Testis (tissue), 2 donors: ENCODE measurements at regions not wholly inside any gene's neighbourhood (a gene's known extent, or its start where the extent isn't known, plus 50 kb on each side); places are given as distances from the start of the nearest gene placed in this dataset.
"Not testable (repeated sequence)": the region's sequence is repeated elsewhere in the genome, so short reads cannot be mapped to it uniquely, and the experiment has no call there.

ENCODE experiments used
- DNase-seq: peaks from one replicate; pipeline ENCODE4 v3.0.0-alpha.2; 2019
- H3K27ac ChIP-seq, 2 donors: fragments of 200-600 bp; sonication (generic); one replicate each; pipeline ENCODE4 v1.5.1; 2019
- H3K27me3 ChIP-seq: fragments of 200-600 bp; sonication (generic); one replicate; pipeline ENCODE4 v1.5.1; 2019
- H3K36me3 ChIP-seq: fragments of 200-600 bp; sonication (generic); one replicate; pipeline ENCODE4 v1.5.1; 2017; ENCODE audit warnings: low read depth; ENCODE audit errors: missing control alignments
- H3K4me1 ChIP-seq: fragments of 200-600 bp; sonication (generic); one replicate; pipeline ENCODE4 v1.5.1; 2019
- H3K4me3 ChIP-seq, 2 donors: fragments of 200-600 bp; sonication (generic); one replicate each; pipeline ENCODE4 v1.5.1; 2017 to 2019
- H3K9me3 ChIP-seq: fragments of 200-600 bp; sonication (generic); one replicate; pipeline ENCODE4 v1.5.1; 2017
- POLR2A ChIP-seq: fragments of 450-650 bp; IDR thresholded peaks from one replicate; pipeline ENCODE4 v1.6.1; 2017; ENCODE audit warnings: antibody characterized with exemption, mild to moderate bottlenecking, moderate library complexity
- WGBS, 2 donors: methylation state at CpG; one replicate each; pipeline ENCODE4 v1.1.5; 2018; 5-methylcytosine and 5-hydroxymethylcytosine counted together
- intact Hi-C: fragments of 100-400 bp; cut with DNase I; formaldehyde crosslinking; loops from one replicate; pipeline ENCODE4 v1.15.1; 2023; ENCODE audit warnings: low total_unique reads
- TF ChIP-seq, protein P1 (sequence below), 3 experiments: fragments of 450-650 bp in 2 of 3; fragments of 200-600 bp in 1 of 3; sonication (generic) in 1 of 3; IDR thresholded peaks; one replicate each; pipeline ENCODE4 v1.5.1; 2016 to 2019; ENCODE audit warnings: antibody characterized with exemption in 3 of 3, mild to moderate bottlenecking in 2 of 3, moderate library complexity in 1 of 3

DNA sequence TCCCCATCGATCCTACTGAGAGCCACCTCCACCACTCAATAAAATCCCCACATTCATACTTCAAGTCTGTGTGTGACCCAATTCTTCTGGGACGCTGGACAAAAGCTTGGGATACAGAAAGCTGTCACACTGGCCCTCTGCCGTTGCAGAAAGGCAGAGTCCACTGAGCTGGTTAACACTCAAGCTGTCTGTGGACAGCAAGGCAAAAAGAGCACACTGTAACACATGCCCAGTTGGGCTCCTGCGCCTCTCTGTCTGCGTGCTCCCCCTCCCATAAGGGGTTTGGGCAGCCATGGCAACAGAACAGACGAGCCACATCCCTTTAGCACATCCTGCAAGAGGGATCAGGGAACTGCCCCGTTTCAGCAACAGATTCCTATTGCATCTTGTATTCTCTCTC, 106.9 kb upstream of the RGPD4 start:
- DNase-seq = no peak
- Histone ChIP-seq H3K36me3 (no peaks in the 10 kb centered on the region), H3K4me3 (no peak overlapping the region), H3K4me1 (no peaks in the 10 kb centered on the region), H3K9me3 (no peaks in the 10 kb centered on the region), H3K27ac (no peak overlapping the region), H3K27me3 (no peaks in the 10 kb centered on the region)
- intact Hi-C loops = loop anchor here (5.0 kb wide), 1 partner anchor 837 kb away; no protein-coding TSS in a partner anchor
- TF ChIP-seq, protein P1, sequence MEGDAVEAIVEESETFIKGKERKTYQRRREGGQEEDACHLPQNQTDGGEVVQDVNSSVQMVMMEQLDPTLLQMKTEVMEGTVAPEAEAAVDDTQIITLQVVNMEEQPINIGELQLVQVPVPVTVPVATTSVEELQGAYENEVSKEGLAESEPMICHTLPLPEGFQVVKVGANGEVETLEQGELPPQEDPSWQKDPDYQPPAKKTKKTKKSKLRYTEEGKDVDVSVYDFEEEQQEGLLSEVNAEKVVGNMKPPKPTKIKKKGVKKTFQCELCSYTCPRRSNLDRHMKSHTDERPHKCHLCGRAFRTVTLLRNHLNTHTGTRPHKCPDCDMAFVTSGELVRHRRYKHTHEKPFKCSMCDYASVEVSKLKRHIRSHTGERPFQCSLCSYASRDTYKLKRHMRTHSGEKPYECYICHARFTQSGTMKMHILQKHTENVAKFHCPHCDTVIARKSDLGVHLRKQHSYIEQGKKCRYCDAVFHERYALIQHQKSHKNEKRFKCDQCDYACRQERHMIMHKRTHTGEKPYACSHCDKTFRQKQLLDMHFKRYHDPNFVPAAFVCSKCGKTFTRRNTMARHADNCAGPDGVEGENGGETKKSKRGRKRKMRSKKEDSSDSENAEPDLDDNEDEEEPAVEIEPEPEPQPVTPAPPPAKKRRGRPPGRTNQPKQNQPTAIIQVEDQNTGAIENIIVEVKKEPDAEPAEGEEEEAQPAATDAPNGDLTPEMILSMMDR (IDR thresholded peaks at IDR 0.05) = no peak
- no peak for TF ChIP-seq POLR2A
- 61% methylated on average over 6 to 7 of the region's 7 CpGs for WGBS, 2 donors

DNA sequence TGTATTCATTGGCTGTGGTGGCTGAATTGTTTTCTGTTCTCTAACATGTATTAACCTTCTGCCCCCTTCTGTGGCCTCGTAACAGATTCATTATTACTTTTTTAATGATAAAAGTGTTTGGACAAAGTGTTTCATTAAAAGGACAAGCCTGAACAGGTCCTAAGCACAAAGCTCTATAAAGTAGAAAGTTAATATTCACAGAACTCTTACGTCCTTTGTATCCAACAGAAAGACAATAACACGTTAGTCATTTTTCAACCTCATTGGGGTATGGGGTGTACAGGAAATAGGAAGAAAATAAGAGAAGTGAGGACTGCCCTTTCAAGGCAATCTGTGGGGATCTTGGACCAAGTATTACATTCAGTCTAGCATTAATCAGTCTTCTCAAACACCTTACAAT, 105.5 kb upstream of the RGPD4 start:
- H3K27ac ChIP-seq = no peak overlapping the region
- 43 to 55% methylated on average over 3 of the region's 3 CpGs for WGBS, 2 donors
- no peak for TF ChIP-seq POLR2A
- TF ChIP-seq, protein P1 (IDR thresholded peaks at IDR 0.05) = no peak
- intact Hi-C loops = no loop called here
- DNase-seq = no peak
- H3K27me3 ChIP-seq = no peaks in the 10 kb centered on the region
- no peaks in the 10 kb centered on the region for H3K9me3 ChIP-seq
- H3K36me3 ChIP-seq = no peaks in the 10 kb centered on the region
- H3K4me1 ChIP-seq = no peaks in the 10 kb centered on the region
- H3K4me3 ChIP-seq = no peak overlapping the region

DNA sequence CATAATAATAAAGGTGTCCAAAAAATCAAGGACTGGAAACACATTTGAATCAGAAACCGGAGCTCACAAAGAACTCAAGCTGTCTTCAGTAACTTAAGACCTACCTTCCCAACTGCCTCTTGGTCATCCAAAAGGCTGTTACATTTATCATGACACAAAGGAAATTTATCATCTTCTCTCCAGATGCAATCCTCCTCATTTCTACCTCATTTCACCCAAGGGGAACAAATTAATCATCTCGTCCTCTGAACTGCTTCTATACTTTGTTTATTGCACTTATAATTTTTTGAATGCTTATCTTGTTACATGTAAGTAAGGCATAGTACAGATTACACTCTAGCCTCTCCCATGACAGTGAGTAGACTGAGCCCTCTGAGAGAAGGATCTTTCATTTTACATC, 105.1 kb upstream of the RGPD4 start:
- intact Hi-C loops = no loop called here
- no peaks in the 10 kb centered on the region for H3K4me1 ChIP-seq
- WGBS, 2 donors = 52 to 63% methylated on average over 2 of the region's 2 CpGs

DNA sequence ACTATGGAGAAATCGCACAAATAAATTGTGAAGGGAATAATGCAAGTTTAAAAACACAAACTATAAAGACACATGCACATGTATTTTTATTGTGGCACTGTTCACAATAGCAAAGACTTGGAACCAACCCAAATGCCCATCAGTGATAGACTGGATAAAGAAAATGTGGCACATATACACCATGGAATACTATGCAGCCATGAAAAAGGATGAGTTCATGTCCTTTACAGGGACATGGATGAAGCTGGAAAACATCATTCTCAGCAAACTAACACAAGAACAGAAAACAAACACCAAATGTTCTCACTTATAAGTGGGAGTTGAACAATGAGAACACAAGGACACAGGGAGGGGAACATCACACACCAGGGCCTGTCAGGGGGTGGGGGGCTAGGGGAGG, 100.9 kb upstream of the RGPD4 start:
- H3K27ac ChIP-seq, intact Hi-C loops, H3K4me1 ChIP-seq, H3K36me3 ChIP-seq, DNase-seq, H3K9me3 ChIP-seq, H3K4me3 ChIP-seq, H3K27me3 ChIP-seq: not testable (repeated sequence)
- WGBS, 2 donors = 97 to 100% methylated on average over 1 of the region's 1 CpG

More for the DNA sequence above, 105.1 kb upstream of the RGPD4 start:
- Histone ChIP-seq H3K27me3 (no peaks in the 10 kb centered on the region), H3K9me3 (no peaks in the 10 kb centered on the region), H3K36me3 (no peaks in the 10 kb centered on the region), H3K4me3 (no peak overlapping the region), H3K27ac (no peak overlapping the region)
- TF ChIP-seq POLR2A = no peak
- TF ChIP-seq, protein P1 (IDR thresholded peaks at IDR 0.05) = no peak
- DNase-seq = no peak

DNA sequence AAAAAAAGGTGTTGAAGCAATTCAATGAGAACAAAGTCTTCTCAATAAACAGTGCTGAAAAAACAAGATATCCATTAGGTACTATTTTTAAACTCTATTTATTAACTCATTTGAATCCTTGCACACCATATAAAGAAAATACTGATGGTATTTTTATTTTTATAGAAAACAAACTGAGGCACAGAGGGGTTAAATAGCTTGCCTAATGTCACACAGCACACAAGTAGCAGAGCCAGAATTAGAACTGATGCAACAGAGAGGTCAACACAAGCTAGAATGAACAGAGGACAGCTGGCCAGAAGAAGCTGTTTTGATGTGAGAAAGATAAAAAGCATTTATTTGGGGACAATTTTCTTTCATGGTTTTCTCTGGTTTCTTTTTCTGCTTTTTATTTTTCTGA, 99.4 kb upstream of the RGPD4 start:
- no peak for DNase-seq
- TF ChIP-seq, protein P1 (IDR thresholded peaks at IDR 0.05) = no peak
- TF ChIP-seq POLR2A = no peak
- no peaks in the 10 kb centered on the region for H3K27me3 ChIP-seq
- no peak overlapping the region for H3K27ac ChIP-seq
- H3K4me1 ChIP-seq = no peaks in the 10 kb centered on the region
- no peaks in the 10 kb centered on the region for H3K9me3 ChIP-seq
- intact Hi-C loops = no loop called here
- H3K36me3 ChIP-seq = no peaks in the 10 kb centered on the region
- H3K4me3 ChIP-seq = no peak overlapping the region
